Fibroblast of lung (primary cell): ENCODE measurements at regions not wholly inside any gene's neighbourhood (a gene's known extent, or its start where the extent isn't known, plus 50 kb on each side); places are given as distances from the start of the nearest gene placed in this dataset.

Experiments used
- DNase-seq, 2 donors: peaks; one replicate each; pipeline versions ENCODE4 v3.0.0 to v3.0.0-alpha.2; 2010; ENCODE audit warnings: low read depth in 2 of 2
- H2AFZ ChIP-seq: 2 replicates; pipeline ENCODE4 v1.5.1; 2012; ENCODE audit warnings: low read length, control low read depth, inconsistent platforms
- H3K27ac ChIP-seq: 2 replicates; pipeline ENCODE4 v1.5.1; 2011; ENCODE audit warnings: low read length, control low read depth; ENCODE audit not compliant: insufficient read depth
- H3K27me3 ChIP-seq: 2 replicates; pipeline ENCODE4 v1.5.1; 2011; ENCODE audit warnings: mild to moderate bottlenecking, low read length; ENCODE audit not compliant: control insufficient read depth, insufficient read depth
- H3K36me3 ChIP-seq: 2 replicates; pipeline ENCODE4 v1.5.1; 2011; ENCODE audit warnings: low read length; ENCODE audit not compliant: control insufficient read depth, insufficient read depth
- H3K4me1 ChIP-seq: 2 replicates; pipeline ENCODE4 v1.5.1; 2011; ENCODE audit warnings: low read length; ENCODE audit not compliant: control insufficient read depth, insufficient read depth; ENCODE audit errors: extremely low read depth
- H3K4me2 ChIP-seq: 2 replicates; pipeline ENCODE4 v1.5.1; 2011; ENCODE audit warnings: low read length, control low read depth; ENCODE audit not compliant: insufficient read depth; ENCODE audit errors: extremely low read depth
- H3K4me3 ChIP-seq, 4 experiments: fragments of 200-600 bp in 1 of 4; sonication (generic) in 1 of 4; replicated peaks in 1 of 4; 2 replicates each; pipeline ENCODE4 v1.5.1; 2011 to 2016; ENCODE audit warnings: low read length in 4 of 4, low read depth in 3 of 4, mild to moderate bottlenecking in 3 of 4, control low read depth in 2 of 4, inconsistent platforms in 1 of 4, mixed read lengths in 1 of 4; ENCODE audit not compliant: insufficient read depth in 1 of 4; ENCODE audit errors: control extremely low read depth in 1 of 4
- H3K79me2 ChIP-seq: 2 replicates; pipeline ENCODE4 v1.5.1; 2012; ENCODE audit warnings: mild to moderate bottlenecking, low read length, inconsistent platforms; ENCODE audit not compliant: control insufficient read depth, insufficient read depth
- H3K9ac ChIP-seq: 2 replicates; pipeline ENCODE4 v1.5.1; 2011; ENCODE audit warnings: mild to moderate bottlenecking, low read length, control low read depth; ENCODE audit not compliant: insufficient read depth
- H3K9me3 ChIP-seq: 2 replicates; pipeline ENCODE4 v1.5.1; 2012; ENCODE audit warnings: low read depth, low read length; ENCODE audit not compliant: control insufficient read depth, insufficient read depth
- H4K20me1 ChIP-seq: 2 replicates; pipeline ENCODE4 v1.5.1; 2011; ENCODE audit warnings: low read length; ENCODE audit not compliant: control insufficient read depth, insufficient read depth; ENCODE audit errors: extremely low read depth
- EZH2 ChIP-seq: IDR thresholded peaks from 2 replicates; pipeline ENCODE4 v1.5.1; 2012; ENCODE audit warnings: low read length, control low read depth, mild to moderate bottlenecking; ENCODE audit errors: missing control alignments
- TF ChIP-seq, protein P1 (sequence below), 2 donors: IDR thresholded peaks in 1 of 2; conservative IDR thresholded peaks in 1 of 2; 1 replicate in 1 of 2; 2 replicates in 1 of 2; pipeline ENCODE4 v1.5.1; 2011 to 2012; ENCODE audit warnings: low read length in 2 of 2, control low read depth in 1 of 2, inconsistent platforms in 1 of 2, low read depth in 1 of 2, mild to moderate bottlenecking in 1 of 2

DNA sequence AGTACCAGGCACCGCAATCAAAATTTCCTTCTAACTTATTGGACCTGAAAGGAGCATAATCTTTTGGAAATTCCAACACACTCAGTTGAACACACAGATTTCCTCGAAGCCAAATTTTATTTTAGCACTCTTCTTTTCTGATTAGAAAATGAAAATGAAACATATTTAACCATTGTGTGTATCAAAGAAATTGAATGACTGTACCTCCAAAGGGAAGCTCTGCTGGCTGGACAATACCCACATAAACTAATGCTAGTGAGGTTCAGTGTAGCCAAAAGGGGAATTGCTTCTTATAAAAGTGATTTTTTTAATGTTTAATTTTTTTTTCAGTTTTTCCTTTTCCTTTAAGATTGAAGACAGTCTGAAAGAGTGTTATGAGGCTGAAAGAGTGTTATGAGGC is 239.6 kb upstream of the NREP start:
- no peak overlapping the region for H3K9ac ChIP-seq
- no peaks in the 10 kb centered on the region for H4K20me1 ChIP-seq
- no peak overlapping the region for H2AFZ ChIP-seq
- no peak for DNase-seq
- H3K4me1 ChIP-seq: peaks cover 10% of the 10 kb centered on the region
- no peak overlapping the region for H3K27ac ChIP-seq
- H3K27me3 ChIP-seq: no peaks in the 10 kb centered on the region
- H3K79me2 ChIP-seq: no peaks in the 10 kb centered on the region
- no peaks in the 10 kb centered on the region for H3K9me3 ChIP-seq
- no peak for TF ChIP-seq EZH2
- TF ChIP-seq, protein P1, sequence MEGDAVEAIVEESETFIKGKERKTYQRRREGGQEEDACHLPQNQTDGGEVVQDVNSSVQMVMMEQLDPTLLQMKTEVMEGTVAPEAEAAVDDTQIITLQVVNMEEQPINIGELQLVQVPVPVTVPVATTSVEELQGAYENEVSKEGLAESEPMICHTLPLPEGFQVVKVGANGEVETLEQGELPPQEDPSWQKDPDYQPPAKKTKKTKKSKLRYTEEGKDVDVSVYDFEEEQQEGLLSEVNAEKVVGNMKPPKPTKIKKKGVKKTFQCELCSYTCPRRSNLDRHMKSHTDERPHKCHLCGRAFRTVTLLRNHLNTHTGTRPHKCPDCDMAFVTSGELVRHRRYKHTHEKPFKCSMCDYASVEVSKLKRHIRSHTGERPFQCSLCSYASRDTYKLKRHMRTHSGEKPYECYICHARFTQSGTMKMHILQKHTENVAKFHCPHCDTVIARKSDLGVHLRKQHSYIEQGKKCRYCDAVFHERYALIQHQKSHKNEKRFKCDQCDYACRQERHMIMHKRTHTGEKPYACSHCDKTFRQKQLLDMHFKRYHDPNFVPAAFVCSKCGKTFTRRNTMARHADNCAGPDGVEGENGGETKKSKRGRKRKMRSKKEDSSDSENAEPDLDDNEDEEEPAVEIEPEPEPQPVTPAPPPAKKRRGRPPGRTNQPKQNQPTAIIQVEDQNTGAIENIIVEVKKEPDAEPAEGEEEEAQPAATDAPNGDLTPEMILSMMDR (conservative IDR thresholded peaks at IDR 0.05 in 1 of 2, IDR thresholded peaks at IDR 0.05 in 1 of 2; ENCODE audit: low read depth in 1 of 2, low read length in 2 of 2): no peak
- H3K4me3 ChIP-seq: no peak overlapping the region
- no peaks in the 10 kb centered on the region for H3K36me3 ChIP-seq
- H3K4me2 ChIP-seq: no peak overlapping the region

- no peaks in the 10 kb centered on the region for H4K20me1 ChIP-seq
- no peak overlapping the region for H3K9ac ChIP-seq
- H3K4me3 ChIP-seq: no peak overlapping the region
- H3K79me2 ChIP-seq: no peaks in the 10 kb centered on the region
- no peak overlapping the region for H3K27ac ChIP-seq
- H2AFZ ChIP-seq: no peak overlapping the region
- H3K36me3 ChIP-seq: no peaks in the 10 kb centered on the region
- DNase-seq: no peak
- H3K4me1 ChIP-seq: peaks cover 10% of the 10 kb centered on the region
- H3K4me2 ChIP-seq: no peak overlapping the region
- TF ChIP-seq EZH2: no peak
- TF ChIP-seq, protein P1 (conservative IDR thresholded peaks at IDR 0.05 in 1 of 2, IDR thresholded peaks at IDR 0.05 in 1 of 2; ENCODE audit: low read depth in 1 of 2, low read length in 2 of 2): no peak
- no peaks in the 10 kb centered on the region for H3K27me3 ChIP-seq
- no peaks in the 10 kb centered on the region for H3K9me3 ChIP-seq
Measured at GRCh38 chr5:111995701-111996100, 238.7 kb upstream of the NREP start.

DNA sequence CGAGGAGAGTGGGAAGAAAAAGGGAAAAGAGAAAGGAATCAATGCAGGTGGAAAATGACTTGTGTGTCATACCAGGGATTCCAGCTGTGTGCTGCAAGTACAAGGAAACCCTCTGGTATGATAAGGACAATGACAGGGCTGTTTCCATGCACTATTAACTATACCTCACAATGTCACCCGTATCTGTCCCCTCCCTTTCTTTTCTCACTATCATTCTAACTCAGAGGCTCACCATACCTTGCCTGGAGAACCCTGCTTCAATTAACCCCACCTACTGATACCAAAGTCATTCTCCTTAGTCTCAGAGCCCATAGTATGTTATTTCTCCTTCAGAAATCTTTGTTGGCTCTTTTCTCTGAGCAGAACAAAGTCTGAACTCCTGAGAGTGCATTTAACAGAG is 236.2 kb upstream of the NREP start:
- Histone ChIP-seq H3K9me3 (no peaks in the 10 kb centered on the region), H2AFZ (no peak overlapping the region), H3K27ac (no peak overlapping the region), H4K20me1 (no peaks in the 10 kb centered on the region), H3K9ac (no peak overlapping the region), H3K36me3 (no peaks in the 10 kb centered on the region), H3K4me2 (no peak overlapping the region), H3K79me2 (no peaks in the 10 kb centered on the region), H3K27me3 (no peaks in the 10 kb centered on the region), H3K4me1 (peaks cover 3% of the 10 kb centered on the region), H3K4me3 (no peak overlapping the region)
- DNase-seq: no peak
- TF ChIP-seq, protein P1 (conservative IDR thresholded peaks at IDR 0.05 in 1 of 2, IDR thresholded peaks at IDR 0.05 in 1 of 2; ENCODE audit: low read depth in 1 of 2, low read length in 2 of 2): no peak
- no peak for TF ChIP-seq EZH2
